GM21515 (cell line): ENCODE measurements at regions not wholly inside any gene's neighbourhood (a gene's known extent, or its start where the extent isn't known, plus 50 kb on each side); places are given as distances from the start of the nearest gene placed in this dataset.

Experiments used
- ATAC-seq: cut with Tn5 transposase; IDR thresholded peaks from one replicate; pipeline ENCODE4 v1.9.1; 2021; ENCODE audit not compliant: unreplicated experiment

DNA sequence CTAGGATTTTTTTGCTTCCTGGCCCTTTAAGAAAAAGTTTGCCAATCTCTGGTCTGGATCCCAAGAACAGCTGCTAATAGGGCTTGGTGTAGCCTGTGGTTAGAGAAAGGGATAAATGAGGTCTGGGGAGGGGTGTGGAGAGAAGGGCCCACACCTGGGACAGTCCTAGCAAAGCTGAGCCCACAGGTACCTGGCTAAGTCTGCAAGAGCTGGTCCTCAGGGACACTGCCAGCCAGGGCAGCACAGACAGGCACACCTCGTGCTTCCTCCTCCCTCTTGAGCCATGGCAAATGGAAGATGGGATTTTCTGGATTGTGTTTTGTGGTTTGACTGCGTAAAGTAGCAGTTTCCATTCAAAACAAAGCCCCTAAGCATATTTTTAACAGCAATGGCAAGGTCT lies 217.5 kb downstream of the SOX9 start:
- no peak for ATAC-seq

DNA sequence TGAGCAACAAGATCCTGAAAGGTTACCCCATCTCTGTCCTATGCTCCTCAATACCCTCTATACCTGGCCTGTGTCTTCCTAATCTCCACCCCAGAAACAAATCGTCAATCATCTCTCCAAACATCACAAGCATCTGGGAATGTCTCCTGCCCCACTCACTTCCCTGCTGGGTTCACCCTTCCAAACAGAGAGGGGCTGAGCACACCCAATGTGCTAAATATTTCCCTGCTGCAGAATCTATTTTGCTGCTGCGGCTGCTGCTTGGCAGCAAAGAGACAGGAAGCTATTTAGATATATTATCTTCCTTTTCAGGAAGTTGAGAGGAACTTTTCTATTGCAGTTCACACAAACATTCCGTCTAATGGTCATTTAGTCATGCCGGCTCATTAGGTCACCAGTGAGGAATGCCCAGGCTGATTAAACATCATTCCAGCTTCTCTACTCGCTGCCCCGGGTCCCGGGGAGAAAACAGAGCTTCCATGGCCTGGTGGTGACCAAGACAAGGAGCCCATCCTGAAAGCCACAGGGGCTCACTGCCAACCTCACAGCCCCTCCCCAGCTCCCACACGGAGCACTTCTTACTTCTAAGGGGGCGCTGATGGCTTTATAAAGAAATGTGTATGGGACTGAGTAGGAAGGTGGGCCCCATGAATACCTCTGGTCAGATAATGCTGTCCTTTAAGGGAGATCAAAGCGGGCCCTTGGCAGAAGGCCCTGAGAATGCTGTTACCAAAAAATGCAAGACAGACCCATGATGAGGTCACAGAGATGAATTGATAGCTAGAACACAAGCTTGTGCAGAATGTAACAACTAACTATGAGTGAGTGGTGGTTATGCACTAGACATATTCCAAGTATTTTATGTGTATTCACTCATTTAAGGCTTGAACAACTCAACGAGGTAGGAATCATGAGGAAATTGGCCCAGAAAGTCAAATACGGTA lies 218.3 kb downstream of the SOX9 start:
- ATAC-seq, result no peak

DNA sequence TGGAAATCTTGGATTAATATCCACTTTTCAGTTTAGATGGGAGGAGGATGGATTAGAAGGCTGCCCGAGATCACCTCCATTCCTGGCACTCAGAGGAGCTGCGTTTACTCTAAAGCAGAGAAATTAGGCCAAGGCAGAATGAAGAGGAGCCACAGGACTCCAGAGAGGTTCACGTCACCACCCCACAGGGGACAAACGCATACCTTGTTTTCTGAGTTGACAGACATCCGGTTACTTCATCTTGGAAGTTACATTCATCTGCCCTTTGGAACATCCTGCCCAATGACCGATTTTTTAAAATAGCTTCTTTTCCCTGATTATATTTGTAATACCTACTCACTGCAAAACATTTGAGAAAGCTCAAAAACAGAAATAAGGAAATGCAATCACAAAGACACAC lies 220.0 kb downstream of the SOX9 start:
- no peak for ATAC-seq

DNA sequence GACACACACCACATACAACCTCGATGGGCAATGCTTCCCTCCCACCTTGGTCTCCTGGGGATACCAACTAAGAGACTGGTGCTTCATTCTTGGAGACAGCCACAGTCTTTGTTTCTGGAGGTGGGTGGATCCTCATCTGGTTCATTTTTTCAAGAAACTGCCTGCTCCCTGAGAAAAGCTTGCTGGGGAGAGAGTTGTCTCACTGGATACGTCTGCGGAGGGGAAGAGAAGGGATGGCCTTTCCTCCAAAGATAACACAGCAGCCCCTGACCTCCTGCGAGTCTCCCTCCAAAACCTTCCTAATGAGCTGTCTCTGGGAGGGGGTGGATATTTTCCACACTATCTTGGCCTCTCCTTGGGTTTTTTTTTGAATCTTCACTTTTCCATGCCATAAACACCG lies 221.2 kb downstream of the SOX9 start:
- no peak for ATAC-seq

DNA sequence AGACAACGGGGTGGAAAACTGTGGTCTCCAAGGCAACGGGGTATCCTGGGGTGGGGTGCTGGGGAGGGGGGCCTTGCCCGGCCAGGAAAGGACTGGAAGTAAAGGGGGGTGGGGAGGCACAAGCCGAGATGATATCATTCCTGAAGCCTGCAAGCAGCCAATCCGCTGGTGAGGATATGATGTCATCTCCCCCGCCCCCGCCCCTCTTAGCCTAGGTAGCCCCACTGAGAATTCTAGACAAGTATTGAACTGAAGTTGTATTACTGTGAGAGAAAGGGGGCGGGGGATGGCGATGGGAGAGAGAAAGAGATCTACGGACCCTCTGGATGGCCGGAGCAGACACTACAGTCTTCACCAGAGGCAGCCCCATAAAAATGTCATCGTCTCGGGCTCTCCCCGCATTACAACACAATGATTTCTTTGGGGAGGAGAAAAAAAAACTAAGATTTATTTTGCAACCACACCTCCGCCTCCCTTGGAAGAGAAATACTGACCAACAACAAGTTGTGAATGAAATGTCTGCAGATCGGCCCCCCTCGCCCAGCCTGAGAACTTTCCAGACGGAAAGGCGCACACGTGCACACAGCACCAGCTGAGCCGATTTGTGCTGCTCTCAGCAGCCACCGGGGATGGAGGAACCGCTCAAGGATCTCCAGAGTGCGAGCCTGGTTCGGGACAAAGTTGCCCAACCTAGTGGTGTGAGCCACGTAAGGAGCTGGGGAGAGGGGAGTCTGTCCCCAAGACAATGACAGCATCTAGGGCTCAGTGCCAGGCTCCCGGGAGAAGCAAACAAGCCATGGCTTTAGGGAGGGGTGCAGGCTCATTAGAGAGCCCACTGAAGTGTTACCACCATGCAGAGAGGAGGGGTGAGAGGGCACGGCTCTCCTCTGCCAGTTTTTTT lies 222.1 kb downstream of the SOX9 start:
- ATAC-seq, result no peak

DNA sequence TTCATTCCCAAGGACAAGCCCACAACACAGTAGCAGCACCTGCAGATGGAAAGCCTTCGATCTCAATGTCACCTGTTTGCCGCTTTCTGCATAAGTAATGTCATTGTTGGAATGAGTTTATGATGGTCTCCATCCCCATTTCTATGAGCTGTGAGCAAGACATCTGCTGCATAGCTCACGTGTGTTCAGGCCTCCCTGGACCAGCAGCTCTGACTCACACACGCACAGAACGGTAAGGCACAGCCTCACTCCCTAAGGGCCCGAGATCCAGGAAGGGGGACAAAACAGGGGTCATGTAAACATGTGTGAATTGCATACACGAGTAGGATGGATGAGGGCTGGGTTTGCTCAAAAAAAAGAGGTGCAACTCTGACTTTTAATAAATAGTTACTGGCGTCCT lies 223.1 kb downstream of the SOX9 start:
- no peak for ATAC-seq

DNA sequence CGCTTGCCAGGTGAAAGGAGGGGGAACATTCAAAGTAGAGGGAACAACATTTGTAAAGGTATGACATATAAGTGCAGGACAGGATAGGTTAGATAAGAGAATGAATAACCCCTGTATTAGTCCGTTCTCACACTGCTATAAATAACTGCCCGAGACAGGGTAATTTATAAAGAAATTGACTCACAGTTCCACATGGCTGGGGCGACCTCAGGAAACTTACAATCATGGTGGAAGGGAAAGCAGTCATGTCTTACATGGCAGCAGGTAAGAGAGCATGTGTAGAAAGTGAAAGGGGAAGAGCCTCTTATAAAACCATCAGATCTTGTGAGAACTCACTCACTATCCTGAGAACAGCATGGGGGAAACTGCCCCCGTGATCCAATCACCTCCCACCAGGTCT lies 223.8 kb downstream of the SOX9 start:
- no peak for ATAC-seq

DNA sequence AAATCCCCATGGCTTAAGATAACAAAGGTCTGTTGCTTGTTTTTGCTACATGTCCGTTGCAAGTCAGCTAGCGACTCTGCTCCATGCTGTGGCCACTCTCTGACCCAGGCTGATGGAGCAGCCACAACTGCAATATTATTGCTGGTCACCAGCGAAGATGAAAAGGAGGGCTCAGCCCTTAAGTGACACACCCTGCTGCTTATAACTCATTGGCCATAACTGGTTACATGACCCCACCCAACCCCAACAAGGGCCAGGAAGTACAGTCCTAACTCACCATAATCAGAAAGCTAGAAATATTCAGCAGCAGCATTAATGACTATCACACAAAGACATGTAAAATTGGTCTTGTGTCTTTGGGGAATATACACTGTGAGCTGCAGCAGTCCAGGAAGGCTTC lies 224.3 kb downstream of the SOX9 start:
- ATAC-seq, result no peak

DNA sequence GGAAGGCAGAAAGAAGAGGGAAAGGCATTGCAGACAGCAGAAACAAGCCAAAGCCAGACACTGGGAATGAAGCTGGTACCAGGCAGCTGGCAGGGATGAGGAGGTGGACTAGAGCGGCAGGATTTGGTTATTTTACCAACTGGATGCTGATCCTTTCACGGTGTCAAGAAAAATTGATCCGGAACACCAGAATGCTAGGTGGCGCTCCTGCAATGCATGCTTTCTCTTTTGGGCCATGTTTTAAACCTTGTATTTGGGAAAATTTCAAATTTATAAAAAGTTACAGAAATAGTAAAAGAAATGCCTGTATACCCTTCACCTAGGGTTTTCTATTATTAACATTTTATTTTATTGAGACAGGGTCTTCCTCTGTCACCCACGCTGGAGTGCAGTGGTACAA lies 224.7 kb downstream of the SOX9 start:
- no peak for ATAC-seq

DNA sequence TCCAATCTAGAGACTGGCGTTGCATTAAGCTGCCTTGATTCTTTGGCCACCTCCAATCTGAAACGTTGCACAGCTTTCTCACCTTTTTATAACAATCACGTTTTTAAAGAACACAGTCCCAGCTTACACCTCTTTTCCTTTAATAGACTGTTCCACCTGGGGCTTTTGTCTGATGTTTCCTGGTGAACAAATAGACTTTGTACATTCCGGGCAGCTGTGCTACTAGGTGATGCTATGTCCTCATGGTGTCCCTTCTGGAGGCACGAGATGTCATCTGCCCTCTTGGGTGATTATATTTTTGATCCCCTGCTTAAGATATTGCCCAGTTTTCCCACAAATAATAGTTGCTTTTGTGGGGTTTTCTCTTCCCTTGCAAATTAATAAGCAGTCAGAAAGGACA lies 225.5 kb downstream of the SOX9 start:
- ATAC-seq, result no peak

DNA sequence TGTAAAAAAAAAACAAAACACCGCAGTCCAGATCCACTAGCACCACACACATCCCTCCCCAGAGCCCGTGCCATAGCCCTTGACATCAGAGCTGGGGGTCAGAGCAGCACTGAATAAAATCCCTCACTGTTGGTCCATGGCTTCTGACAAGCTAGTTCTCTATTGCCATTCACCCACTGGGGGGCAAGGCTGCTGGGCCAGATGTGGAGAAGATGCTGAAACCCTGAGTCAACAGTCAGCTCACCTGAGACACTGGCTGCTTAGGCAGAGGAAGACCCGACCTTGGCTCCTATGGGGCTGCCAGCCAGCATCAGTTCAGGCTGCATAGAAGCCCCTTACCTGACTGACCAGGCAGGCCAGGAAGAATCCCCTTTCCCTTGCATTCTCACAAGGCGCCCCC lies 228.2 kb downstream of the SOX9 start:
- ATAC-seq, result no peak

DNA sequence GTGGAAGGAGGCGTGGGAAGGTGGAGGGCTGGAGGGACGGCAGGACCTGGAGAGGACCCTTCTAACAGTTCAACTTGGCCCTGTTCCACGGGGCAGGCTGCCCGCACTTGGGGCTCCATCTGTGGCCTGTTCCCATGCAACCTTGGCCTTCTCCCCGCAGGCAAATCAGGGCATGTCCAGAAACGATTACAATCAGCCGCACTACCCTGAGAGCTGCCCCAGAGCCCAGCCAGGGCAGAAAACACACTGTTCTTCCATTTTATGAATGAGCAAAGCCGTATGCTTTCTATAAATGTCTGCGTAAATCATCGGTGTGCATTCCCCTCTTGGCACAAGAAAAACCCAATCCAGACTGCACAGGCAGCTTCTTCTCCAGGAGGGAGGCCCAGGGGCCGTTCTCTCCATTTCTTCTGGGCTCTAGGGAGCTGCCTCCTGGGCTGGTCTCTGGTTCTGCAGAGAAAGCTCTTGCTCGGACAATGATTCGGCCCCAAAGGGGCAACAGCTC lies 228.7 kb downstream of the SOX9 start:
- ATAC-seq, result no peak

DNA sequence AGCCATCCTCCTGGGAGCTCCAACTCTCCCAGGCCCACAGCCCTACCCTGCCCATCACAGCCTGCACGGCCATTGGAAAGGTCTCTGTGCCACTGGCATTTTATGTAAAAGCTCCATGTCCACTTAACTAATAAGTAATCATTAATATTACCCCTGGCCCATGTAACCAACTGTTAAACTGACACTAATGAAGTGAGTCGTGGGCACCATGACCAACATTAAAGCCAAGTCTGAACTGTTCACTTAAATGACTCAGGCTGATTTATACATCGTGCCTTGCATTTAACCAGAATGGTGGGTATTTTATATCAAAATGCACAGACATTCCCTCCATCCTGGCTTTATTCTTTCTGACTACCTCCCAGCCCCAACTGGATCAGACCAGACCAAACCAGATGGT lies 229.3 kb downstream of the SOX9 start:
- ATAC-seq, result no peak

DNA sequence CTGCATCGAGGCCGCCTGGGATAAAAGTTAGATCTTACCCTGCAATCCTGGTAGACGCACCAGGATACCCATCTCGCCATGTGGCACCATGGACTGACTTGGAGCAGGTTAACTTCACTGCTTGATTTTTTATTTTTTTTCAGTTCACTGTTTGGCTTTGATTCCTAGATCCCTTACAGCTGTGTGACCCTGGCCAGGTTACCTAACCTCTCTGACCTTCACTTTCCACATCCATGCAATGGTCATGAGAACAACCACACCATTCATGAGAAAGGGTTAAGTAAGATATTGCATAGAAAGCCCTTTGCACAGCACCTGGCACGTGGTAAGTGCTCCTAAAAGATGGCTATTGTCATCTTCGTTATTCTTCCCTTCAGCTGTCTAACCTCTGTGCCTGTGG lies 230.5 kb downstream of the SOX9 start:
- no peak for ATAC-seq

DNA sequence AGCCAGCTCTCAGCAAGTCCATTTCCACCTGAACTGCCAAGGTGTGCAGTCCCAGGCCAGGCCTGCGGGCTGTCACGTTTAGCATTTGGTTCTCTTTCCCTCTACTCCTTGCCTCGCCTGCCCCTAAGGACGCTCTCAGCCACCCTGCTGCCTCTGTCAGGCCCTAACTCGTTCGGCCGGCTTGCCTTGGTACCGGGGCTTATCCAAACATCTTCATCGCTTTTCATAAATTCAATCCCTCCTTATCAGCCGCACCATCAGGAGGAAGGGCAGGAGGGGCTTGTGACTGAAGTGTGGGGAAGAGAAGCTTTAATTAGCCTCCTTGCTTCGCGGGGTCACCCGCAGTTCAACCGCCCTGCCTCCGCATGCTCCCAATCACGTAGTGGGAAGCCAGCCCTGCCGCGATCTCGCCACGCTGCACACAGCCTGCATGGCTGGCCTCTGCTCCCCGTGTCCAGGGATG lies 231.1 kb downstream of the SOX9 start:
- ATAC-seq, result no peak

DNA sequence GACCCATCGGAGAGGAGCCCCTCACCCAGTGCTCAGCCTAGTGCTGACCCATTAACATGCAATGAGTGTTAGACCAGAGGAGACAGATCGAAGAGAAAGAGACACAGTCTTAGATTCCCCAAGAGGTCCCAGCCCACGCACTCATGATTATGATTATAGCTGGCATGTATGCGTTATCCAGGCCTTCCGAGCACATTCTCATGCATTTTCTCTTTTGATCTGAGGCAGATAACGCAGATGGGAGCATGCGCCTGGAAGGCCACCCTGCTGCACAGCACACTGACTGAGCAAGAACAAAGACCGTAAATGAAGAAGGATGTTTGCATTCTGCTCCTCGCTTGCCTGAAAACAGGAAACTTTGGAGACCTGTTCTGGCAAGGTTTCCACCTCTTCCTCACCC lies 232.7 kb downstream of the SOX9 start:
- no peak for ATAC-seq

DNA sequence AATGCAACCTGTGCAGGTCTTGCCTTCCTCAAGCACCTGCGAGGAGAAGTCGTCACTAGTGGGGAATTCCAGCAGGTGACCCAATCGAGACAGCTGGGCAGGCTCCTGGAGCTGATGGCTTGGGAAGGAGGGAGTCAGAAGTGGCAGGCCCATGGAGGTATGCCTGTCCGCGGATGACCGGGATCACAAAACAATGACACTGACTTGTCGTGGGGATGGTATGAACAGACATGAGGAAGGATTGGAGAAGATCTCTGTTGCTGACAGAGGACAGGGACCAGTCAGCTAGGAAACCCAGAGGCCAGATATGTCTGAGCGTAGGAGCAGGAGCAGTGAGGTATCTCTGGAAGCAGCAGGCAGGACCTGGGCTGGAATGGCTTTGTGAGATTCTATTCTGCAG lies 233.3 kb downstream of the SOX9 start:
- ATAC-seq, result no peak

DNA sequence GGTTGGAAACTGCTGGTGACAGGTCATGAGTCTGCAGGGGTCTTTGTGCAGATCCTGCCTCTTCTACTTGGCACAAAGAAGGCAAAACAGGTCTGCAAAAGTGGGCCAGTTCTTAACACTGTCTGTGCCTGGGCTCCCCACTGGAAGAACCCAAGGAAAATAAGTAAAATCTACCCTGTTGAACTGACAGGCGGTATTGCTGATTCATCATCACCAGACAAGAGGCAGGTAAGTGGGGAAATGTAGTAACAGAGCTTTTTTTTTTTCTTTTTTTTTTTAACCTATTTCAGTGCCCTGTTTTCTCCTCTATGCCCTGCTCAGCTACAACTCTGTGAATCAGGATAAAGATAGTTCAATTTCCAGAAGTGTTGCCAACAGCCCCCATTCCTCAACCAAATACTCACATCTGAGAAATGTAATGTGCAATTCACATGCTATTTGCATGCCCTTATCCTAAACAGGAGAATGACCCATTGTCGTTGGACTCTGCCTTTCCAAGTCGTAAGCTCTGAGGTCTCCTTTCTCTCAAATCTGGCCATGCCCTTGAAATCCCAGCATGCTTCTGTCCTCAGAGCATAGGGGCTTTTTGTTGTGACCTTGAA lies 237.0 kb downstream of the SOX9 start:
- no peak for ATAC-seq

DNA sequence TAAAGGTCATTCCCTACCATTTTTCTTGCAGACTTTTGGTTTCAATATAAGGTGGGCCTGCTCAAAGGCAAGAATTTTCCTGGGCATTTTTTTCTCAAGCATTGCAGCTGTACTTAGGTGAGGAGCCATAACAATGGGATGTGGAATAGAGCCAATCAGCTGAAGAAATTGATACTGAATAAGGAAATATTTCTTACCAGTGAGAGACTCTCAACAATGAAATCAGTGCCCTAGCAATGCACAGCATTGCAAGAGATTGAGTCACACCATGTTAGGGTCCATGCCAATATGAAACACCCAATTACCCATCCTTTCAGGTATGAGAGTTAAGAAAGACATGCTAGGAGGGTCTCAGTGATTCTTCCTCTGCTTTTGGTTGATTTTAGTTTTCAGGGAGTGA lies 237.6 kb downstream of the SOX9 start:
- ATAC-seq, result no peak

DNA sequence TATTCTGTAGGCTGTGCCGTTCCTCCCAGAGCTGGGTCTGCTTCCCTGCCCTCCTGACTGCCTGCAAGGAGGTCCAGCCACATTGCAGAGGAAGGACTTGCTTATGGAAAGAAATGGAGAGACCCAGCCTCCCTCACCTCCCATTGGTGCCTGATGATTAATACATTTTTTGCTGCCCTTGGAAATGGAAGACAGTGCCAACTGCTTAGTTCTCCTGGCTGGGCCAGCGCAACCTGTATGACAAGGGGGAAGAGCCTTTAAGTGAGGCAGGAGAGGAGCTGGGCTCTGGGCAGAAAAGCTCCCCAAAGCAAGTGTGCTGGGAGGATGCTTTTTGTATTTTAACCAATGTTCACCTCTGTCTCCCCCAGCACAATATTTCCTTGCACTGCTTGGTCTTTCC lies 238.5 kb downstream of the SOX9 start:
- no peak for ATAC-seq

DNA sequence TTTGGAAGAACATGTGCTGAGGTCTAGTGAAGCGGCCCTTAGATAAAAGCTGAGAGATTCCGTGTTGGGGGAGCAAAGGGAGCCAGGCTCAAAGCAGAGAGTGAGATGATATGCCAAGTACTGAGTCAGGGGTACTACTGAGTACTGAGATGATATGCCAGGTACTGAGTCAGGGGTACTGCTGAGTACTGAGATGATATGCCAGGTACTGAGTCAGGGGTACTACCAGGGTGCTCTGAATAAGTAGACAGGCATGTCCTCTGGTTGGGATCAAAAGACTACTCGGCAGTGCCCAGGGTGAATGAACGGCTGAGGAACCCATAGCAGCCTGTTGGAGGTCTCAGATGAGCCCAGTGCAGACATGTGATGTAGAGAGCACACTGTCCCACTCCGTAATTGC lies 239.0 kb downstream of the SOX9 start:
- ATAC-seq, result no peak
